Middle frontal gyrus (tissue), 1 donor: ENCODE measurements at regions not wholly inside any gene's neighbourhood (a gene's known extent, or its start where the extent isn't known, plus 50 kb on each side); places are given as distances from the start of the nearest gene placed in this dataset.
"Not testable (repeated sequence)": the region's sequence is repeated elsewhere in the genome, so short reads cannot be mapped to it uniquely, and the experiment has no call there.

Source experiments
- DNase-seq: peaks from one replicate; pipeline ENCODE4 v3.0.0-alpha.2; 2015; ENCODE audit warnings: low spot score; ENCODE audit errors: extremely low spot score

- DNase-seq: no peak
These were observed 158.2 kb downstream of the C4orf33 start for GRCh38 chr4:129254126-129254525.

- no peak for DNase-seq
These were observed 158.6 kb downstream of the C4orf33 start for GRCh38 chr4:129254526-129254925.

- no peak for DNase-seq
These were observed 165.6 kb downstream of the C4orf33 start for GRCh38 chr4:129261584-129261983.

GRCh38 chr4:129264008-129264657 lies 168.2 kb downstream of the C4orf33 start:
- DNase-seq: no peak

- no peak for DNase-seq
These were observed 182.9 kb downstream of the C4orf33 start for GRCh38 chr4:129278868-129279267.

- no peak for DNase-seq
These were observed 186.3 kb downstream of the C4orf33 start for GRCh38 chr4:129282293-129282692.

- not testable (repeated sequence) for DNase-seq
These were observed 196.2 kb downstream of the C4orf33 start for GRCh38 chr4:129292194-129292593.

GRCh38 chr4:129314781-129315180 lies 218.8 kb downstream of the C4orf33 start:
- no peak for DNase-seq

GRCh38 chr4:129322920-129323319 lies 227.0 kb downstream of the C4orf33 start:
- DNase-seq: no peak

GRCh38 chr4:129323658-129324057 lies 227.7 kb downstream of the C4orf33 start:
- DNase-seq: no peak

GRCh38 chr4:129326571-129327460 lies 230.9 kb downstream of the C4orf33 start:
- no peak for DNase-seq

GRCh38 chr4:129327637-129328036 lies 231.7 kb downstream of the C4orf33 start:
- no peak for DNase-seq

- no peak for DNase-seq
These were observed 232.2 kb downstream of the C4orf33 start for GRCh38 chr4:129328162-129328561.

- DNase-seq: no peak
These were observed 238.2 kb downstream of the C4orf33 start for GRCh38 chr4:129334136-129334535.

GRCh38 chr4:129335276-129335675 lies 239.3 kb downstream of the C4orf33 start:
- no peak for DNase-seq

- DNase-seq: no peak
These were observed 239.9 kb downstream of the C4orf33 start for GRCh38 chr4:129335818-129336217.

- no peak for DNase-seq
These were observed 240.7 kb downstream of the C4orf33 start for GRCh38 chr4:129336457-129337227.

- no peak for DNase-seq
These were observed 241.3 kb downstream of the C4orf33 start for GRCh38 chr4:129337228-129337620.

GRCh38 chr4:129342819-129343408 lies 247.0 kb downstream of the C4orf33 start:
- DNase-seq: no peak

GRCh38 chr4:129344058-129344457 lies 248.1 kb downstream of the C4orf33 start:
- no peak for DNase-seq

GRCh38 chr4:129345609-129346008 lies 249.7 kb downstream of the C4orf33 start:
- no peak for DNase-seq

GRCh38 chr4:129346036-129346435 lies 250.1 kb downstream of the C4orf33 start:
- DNase-seq: no peak
